ENCODE measurements at regions not wholly inside any gene's neighbourhood (a gene's known extent, or its start where the extent isn't known, plus 50 kb on each side); places are given as distances from the start of the nearest gene placed in this dataset.

- TF ChIP-seq STAT3 (IDR thresholded peaks at IDR 0.05; ENCODE audit: low read depth, low read length) (no peak), POLR2A (IDR thresholded peaks at IDR 0.05; ENCODE audit: low read depth, low read length) (no peak), RBBP5 (conservative IDR thresholded peaks at IDR 0.05) (no peak), ZBTB4 (CRISPR knock-in tag; IDR thresholded peaks at IDR 0.05) (no peak), ZNF687 (IDR thresholded peaks at IDR 0.05) (no peak)
- TF ChIP-seq, protein P1, sequence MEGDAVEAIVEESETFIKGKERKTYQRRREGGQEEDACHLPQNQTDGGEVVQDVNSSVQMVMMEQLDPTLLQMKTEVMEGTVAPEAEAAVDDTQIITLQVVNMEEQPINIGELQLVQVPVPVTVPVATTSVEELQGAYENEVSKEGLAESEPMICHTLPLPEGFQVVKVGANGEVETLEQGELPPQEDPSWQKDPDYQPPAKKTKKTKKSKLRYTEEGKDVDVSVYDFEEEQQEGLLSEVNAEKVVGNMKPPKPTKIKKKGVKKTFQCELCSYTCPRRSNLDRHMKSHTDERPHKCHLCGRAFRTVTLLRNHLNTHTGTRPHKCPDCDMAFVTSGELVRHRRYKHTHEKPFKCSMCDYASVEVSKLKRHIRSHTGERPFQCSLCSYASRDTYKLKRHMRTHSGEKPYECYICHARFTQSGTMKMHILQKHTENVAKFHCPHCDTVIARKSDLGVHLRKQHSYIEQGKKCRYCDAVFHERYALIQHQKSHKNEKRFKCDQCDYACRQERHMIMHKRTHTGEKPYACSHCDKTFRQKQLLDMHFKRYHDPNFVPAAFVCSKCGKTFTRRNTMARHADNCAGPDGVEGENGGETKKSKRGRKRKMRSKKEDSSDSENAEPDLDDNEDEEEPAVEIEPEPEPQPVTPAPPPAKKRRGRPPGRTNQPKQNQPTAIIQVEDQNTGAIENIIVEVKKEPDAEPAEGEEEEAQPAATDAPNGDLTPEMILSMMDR (IDR thresholded peaks at IDR 0.05 in 2 of 3, conservative IDR thresholded peaks at IDR 0.05 in 1 of 3; ENCODE audit: control insufficient read depth in 2 of 3, extremely low read depth in 1 of 3, insufficient read depth in 1 of 3, low read depth in 3 of 3, low read length in 3 of 3): no peak
These were observed 1470.7 kb downstream of the NCAM2 start for GRCh38 chr21:22468893-22469292.
